GM23338 (cell line): ENCODE measurements at regions not wholly inside any gene's neighbourhood (a gene's known extent, or its start where the extent isn't known, plus 50 kb on each side); places are given as distances from the start of the nearest gene placed in this dataset.

Experiments
- CREB1 ChIP-seq: fragments of 250-450 bp; sonication (Bioruptor Pico); IDR thresholded peaks from 2 replicates; pipeline ENCODE4 v1.5.0; 2020; ENCODE audit warnings: low read depth, mild to moderate bottlenecking, moderate library complexity
- CTCF ChIP-seq, 2 experiments: fragments of 200-600 bp in 1 of 2; sonication (generic) in 1 of 2; conservative IDR thresholded peaks; 2 replicates each; pipeline versions ENCODE4 v1.5.1 to v1.6.1; 2016 to 2017; ENCODE audit warnings: antibody characterized with exemption in 2 of 2, low read depth in 2 of 2, mild to moderate bottlenecking in 2 of 2, moderate library complexity in 1 of 2
- EZH2 ChIP-seq: fragments of 200-600 bp; sonication (generic); IDR thresholded peaks from one replicate; pipeline ENCODE4 v1.8.0; 2017; ENCODE audit warnings: antibody characterized with exemption, mild to moderate bottlenecking, low read depth; ENCODE audit not compliant: unreplicated experiment
- EZH2phosphoT487 ChIP-seq: fragments of 200-600 bp; sonication (generic); IDR thresholded peaks from one replicate; pipeline ENCODE4 v1.8.1; 2018; ENCODE audit warnings: antibody characterized with exemption; ENCODE audit not compliant: unreplicated experiment
- JUNB ChIP-seq: IDR thresholded peaks from one replicate; pipeline ENCODE4 v1.6.1; 2016; ENCODE audit warnings: antibody characterized with exemption; ENCODE audit not compliant: unreplicated experiment
- NANOG ChIP-seq: IDR thresholded peaks from 2 replicates; pipeline ENCODE4 v1.6.1; 2016; ENCODE audit warnings: antibody characterized with exemption, borderline replicate concordance
- POLR2AphosphoS5 ChIP-seq: IDR thresholded peaks from 2 replicates; pipeline ENCODE4 v1.6.1; 2016; ENCODE audit warnings: antibody characterized with exemption, low read depth
- REST ChIP-seq: IDR thresholded peaks from one replicate; pipeline ENCODE4 v1.6.1; 2018; ENCODE audit warnings: antibody characterized with exemption; ENCODE audit not compliant: unreplicated experiment
- STAT1 ChIP-seq: IDR thresholded peaks from one replicate; pipeline ENCODE4 v1.6.1; 2016; ENCODE audit warnings: antibody characterized with exemption; ENCODE audit not compliant: unreplicated experiment
- ZNF114 ChIP-seq: fragments of 250-450 bp; sonication (Bioruptor Pico); IDR thresholded peaks from 2 replicates; pipeline ENCODE4 v1.5.0; 2020; ENCODE audit warnings: mild to moderate bottlenecking, moderate library complexity
- ZNF331 ChIP-seq: fragments of 250-450 bp; sonication (Bioruptor Pico); IDR thresholded peaks from 2 replicates; pipeline ENCODE4 v1.5.0; 2020; ENCODE audit warnings: low read depth, mild to moderate bottlenecking, moderate library complexity

GRCh38 chr15:29380466-29380865 lies 110.8 kb upstream of the NSMCE3 start:
- TF ChIP-seq EZH2 (no peak), CTCF (conservative IDR thresholded peaks at IDR 0.05; ENCODE audit: low read depth in 2 of 2) (no peak), EZH2phosphoT487 (no peak), POLR2AphosphoS5 (no peak), REST (no peak), ZNF114 (no peak), CREB1 (CRISPR knock-in tag) (no peak), STAT1 (no peak), JUNB (no peak), ZNF331 (CRISPR knock-in tag) (no peak), NANOG (no peak)
